Neural cell (in vitro differentiated cells): ENCODE measurements at regions not wholly inside any gene's neighbourhood (a gene's known extent, or its start where the extent isn't known, plus 50 kb on each side); places are given as distances from the start of the nearest gene placed in this dataset.

Source experiments
- H2AFZ ChIP-seq: fragments of 200-600, 300-800 bp; sonication (generic), shearing (Covaris generic); 2 replicates; pipeline ENCODE4 v1.6.0; 2014; ENCODE audit warnings: low read depth, mild to moderate bottlenecking, antibody characterized with exemption, low read length, moderate library complexity
- H3F3A ChIP-seq: fragments of 200-600 bp; shearing (Covaris generic); 2 replicates; pipeline ENCODE4 v1.6.1; 2016; ENCODE audit warnings: mild to moderate bottlenecking, moderate library complexity, mixed read lengths, antibody characterized with exemption, low read length; ENCODE audit not compliant: insufficient read depth, poor library complexity, severe bottlenecking
- H3K27ac ChIP-seq: fragments of 200-600, 300-800 bp; sonication (generic), shearing (Covaris generic); 2 replicates; pipeline ENCODE4 v1.5.1; 2014; ENCODE audit warnings: mild to moderate bottlenecking, low read length, moderate library complexity
- H3K27me3 ChIP-seq: fragments of 300-800, 200-600 bp; sonication (generic), shearing (Covaris generic); 2 replicates; pipeline ENCODE4 v1.6.0; 2014; ENCODE audit warnings: mild to moderate bottlenecking, low read depth, low read length, moderate library complexity; ENCODE audit not compliant: insufficient read depth
- H3K36me3 ChIP-seq: fragments of 300-800, 200-600 bp; sonication (generic), shearing (Covaris generic); 2 replicates; pipeline ENCODE4 v1.5.1; 2014; ENCODE audit warnings: mild to moderate bottlenecking, antibody characterized with exemption, low read length, moderate library complexity; ENCODE audit not compliant: insufficient read depth
- H3K4me2 ChIP-seq: fragments of 300-800, 200-600 bp; sonication (generic), shearing (Covaris generic); 2 replicates; pipeline ENCODE4 v1.6.0; 2014; ENCODE audit warnings: mild to moderate bottlenecking, low read length
- H3K4me3 ChIP-seq: fragments of 300-800, 200-600 bp; sonication (generic), shearing (Covaris generic); 2 replicates; pipeline ENCODE4 v1.5.1; 2014; ENCODE audit warnings: mild to moderate bottlenecking, low read length, moderate library complexity
- H3K79me2 ChIP-seq: fragments of 200-600 bp; shearing (Covaris generic); replicated peaks from 2 replicates; pipeline ENCODE4 v1.6.0; 2014; ENCODE audit warnings: mild to moderate bottlenecking, low read length, moderate library complexity; ENCODE audit not compliant: insufficient read depth
- H3K9ac ChIP-seq: fragments of 300-800, 200-600 bp; sonication (generic), shearing (Covaris generic); 2 replicates; pipeline ENCODE4 v1.6.1; 2016; ENCODE audit warnings: mild to moderate bottlenecking, low read length, mixed read lengths
- H3K9me2 ChIP-seq: fragments of 200-600 bp; shearing (Covaris generic); 2 replicates; pipeline ENCODE4 v1.6.1; 2016; ENCODE audit warnings: mild to moderate bottlenecking, low read length, mixed read lengths; ENCODE audit not compliant: insufficient read depth
- H3K9me3 ChIP-seq: fragments of 200-600, 300-800 bp; sonication (generic), shearing (Covaris generic); 2 replicates; pipeline ENCODE4 v1.6.1; 2016; ENCODE audit warnings: mild to moderate bottlenecking, mixed run types, low read length, moderate library complexity, mixed read lengths
- H4K20me1 ChIP-seq: fragments of 200-600 bp; shearing (Covaris generic); 2 replicates; pipeline ENCODE4 v1.6.1; 2016; ENCODE audit warnings: mild to moderate bottlenecking, mixed run types; ENCODE audit not compliant: insufficient read depth
- CTCF ChIP-seq: fragments of 450-650 bp; IDR thresholded peaks from 2 replicates; pipeline ENCODE4 v1.5.1; 2014; ENCODE audit warnings: antibody characterized with exemption, mild to moderate bottlenecking, moderate library complexity; ENCODE audit not compliant: poor library complexity, severe bottlenecking
- EP300 ChIP-seq: fragments of 450-650 bp; conservative IDR thresholded peaks from 2 replicates; pipeline ENCODE4 v1.6.1; 2014; ENCODE audit warnings: antibody characterized with exemption, mild to moderate bottlenecking, moderate library complexity; ENCODE audit not compliant: poor library complexity, severe bottlenecking
- EZH2 ChIP-seq: fragments of 200-600, 300-800 bp; shearing (Covaris generic), sonication (generic); IDR thresholded peaks from 2 replicates; pipeline ENCODE4 v1.6.1; 2014; ENCODE audit warnings: antibody characterized with exemption, low read length, borderline replicate concordance, mild to moderate bottlenecking; ENCODE audit not compliant: insufficient read depth, poor library complexity, severe bottlenecking
- MXI1 ChIP-seq: fragments of 450-650 bp; conservative IDR thresholded peaks from 2 replicates; pipeline ENCODE4 v1.6.1; 2014; ENCODE audit warnings: antibody characterized with exemption, mild to moderate bottlenecking; ENCODE audit not compliant: poor library complexity, severe bottlenecking
- POLR2AphosphoS5 ChIP-seq: IDR thresholded peaks from 2 replicates; pipeline ENCODE4 v1.6.1; 2012
- RAD21 ChIP-seq: fragments of 450-650 bp; conservative IDR thresholded peaks from 2 replicates; pipeline ENCODE4 v1.6.1; 2014; ENCODE audit warnings: antibody characterized with exemption, mild to moderate bottlenecking, moderate library complexity
- REST ChIP-seq: IDR thresholded peaks from 2 replicates; pipeline ENCODE4 v1.6.1; 2012; ENCODE audit warnings: borderline replicate concordance
- SMC3 ChIP-seq: fragments of 450-650 bp; conservative IDR thresholded peaks from 2 replicates; pipeline ENCODE4 v1.6.1; 2014; ENCODE audit warnings: antibody characterized with exemption, mild to moderate bottlenecking, moderate library complexity; ENCODE audit not compliant: poor library complexity
- TAF1 ChIP-seq: IDR thresholded peaks from 2 replicates; pipeline ENCODE4 v1.6.1; 2012; ENCODE audit warnings: low read depth

GRCh38 chr3:75126556-75126955 lies 512.1 kb upstream of the CNTN3 start:
- no peaks in the 10 kb centered on the region for H3K36me3 ChIP-seq
- no peak overlapping the region for H3K4me2 ChIP-seq
- no peaks in the 10 kb centered on the region for H3F3A ChIP-seq
- no peak overlapping the region for H2AFZ ChIP-seq
- no peaks in the 10 kb centered on the region for H3K27me3 ChIP-seq
- no peaks in the 10 kb centered on the region for H3K9me2 ChIP-seq
- no peak overlapping the region for H3K9ac ChIP-seq
- no peak for TF ChIP-seq MXI1
- peak; percentile 31 for TF ChIP-seq POLR2AphosphoS5
- TF ChIP-seq RAD21: no peak
- no peak overlapping the region for H3K27ac ChIP-seq
- no peaks in the 10 kb centered on the region for H4K20me1 ChIP-seq
- no peak overlapping the region for H3K4me3 ChIP-seq
- no peaks in the 10 kb centered on the region for H3K9me3 ChIP-seq
- no peaks in the 10 kb centered on the region for H3K79me2 ChIP-seq

- no peaks in the 10 kb centered on the region for H3K36me3 ChIP-seq
- no peak overlapping the region for H3K4me3 ChIP-seq
- TF ChIP-seq POLR2AphosphoS5 (no peak), TAF1 (no peak), EP300 (no peak), EZH2 (no peak), SMC3 (no peak), CTCF (no peak), MXI1 (no peak), RAD21 (no peak), REST (no peak)
- no peaks in the 10 kb centered on the region for H4K20me1 ChIP-seq
- no peak overlapping the region for H3K27ac ChIP-seq
- no peak overlapping the region for H3K4me2 ChIP-seq
- no peak overlapping the region for H3K9ac ChIP-seq
- H3K9me3 ChIP-seq: no peaks in the 10 kb centered on the region
- no peaks in the 10 kb centered on the region for H3K27me3 ChIP-seq
- H3K9me2 ChIP-seq: no peaks in the 10 kb centered on the region
- no peak overlapping the region for H2AFZ ChIP-seq
- H3F3A ChIP-seq: no peaks in the 10 kb centered on the region
- no peaks in the 10 kb centered on the region for H3K79me2 ChIP-seq
Observed at GRCh38 chr3:75129101-75129500, 514.6 kb upstream of the CNTN3 start.
